ENCODE measurements at regions not wholly inside any gene's neighbourhood (a gene's known extent, or its start where the extent isn't known, plus 50 kb on each side); places are given as distances from the start of the nearest gene placed in this dataset.

GRCh38 chr11:32527261-32528175 is 56.1 kb upstream of the EIF3M start:
- no peak overlapping the region for H3K9ac ChIP-seq (ENCODE audit: low read length)
- intact Hi-C loops (cut with micrococcal nuclease): no loop called here
- no peaks in the 10 kb centered on the region for H3K9me3 Mint-ChIP-seq (ENCODE audit: insufficient read depth)
- WGBS (ENCODE audit: insufficient coverage): 89% methylated on average over 7 of the region's 10 CpGs
- no peak overlapping the region for H3K4me3 Mint-ChIP-seq
- no peaks in the 10 kb centered on the region for H3K27me3 ChIP-seq (replicated peaks in 1 of 4; ENCODE audit: control extremely low read depth in 1 of 4, control insufficient read depth in 3 of 4, insufficient read depth in 4 of 4, low read length in 3 of 4)
- no peaks in the 10 kb centered on the region for H3K79me2 ChIP-seq (ENCODE audit: control insufficient read depth, insufficient read depth, low read length)
- H3K27me3 Mint-ChIP-seq: peaks cover 5% of the 10 kb centered on the region
- H4K20me1 ChIP-seq (ENCODE audit: control insufficient read depth, insufficient read depth, low read length, poor library complexity, severe bottlenecking): no peaks in the 10 kb centered on the region
- H3K27ac ChIP-seq (ENCODE audit: low read length in 2 of 2): no peak overlapping the region
- H3K4me1 Mint-ChIP-seq: peaks cover 2% of the 10 kb centered on the region
- no peak for DNase-seq
- no peak overlapping the region for H2AFZ ChIP-seq (ENCODE audit: insufficient read depth, low read depth, low read length, poor library complexity, severe bottlenecking)
- no peak overlapping the region for H3K4me3 ChIP-seq (ENCODE audit: control extremely low read depth in 1 of 5, extremely low read depth in 1 of 5, insufficient read depth in 1 of 5, low read depth in 2 of 5, low read length in 4 of 5)
- POLR2A ChIA-PET: no interaction called here
- no peaks in the 10 kb centered on the region for H3K9me3 ChIP-seq (ENCODE audit: control extremely low read depth in 1 of 3, control insufficient read depth in 2 of 3, insufficient read depth in 1 of 3, low read length in 2 of 3)
- TF ChIP-seq, protein P1, sequence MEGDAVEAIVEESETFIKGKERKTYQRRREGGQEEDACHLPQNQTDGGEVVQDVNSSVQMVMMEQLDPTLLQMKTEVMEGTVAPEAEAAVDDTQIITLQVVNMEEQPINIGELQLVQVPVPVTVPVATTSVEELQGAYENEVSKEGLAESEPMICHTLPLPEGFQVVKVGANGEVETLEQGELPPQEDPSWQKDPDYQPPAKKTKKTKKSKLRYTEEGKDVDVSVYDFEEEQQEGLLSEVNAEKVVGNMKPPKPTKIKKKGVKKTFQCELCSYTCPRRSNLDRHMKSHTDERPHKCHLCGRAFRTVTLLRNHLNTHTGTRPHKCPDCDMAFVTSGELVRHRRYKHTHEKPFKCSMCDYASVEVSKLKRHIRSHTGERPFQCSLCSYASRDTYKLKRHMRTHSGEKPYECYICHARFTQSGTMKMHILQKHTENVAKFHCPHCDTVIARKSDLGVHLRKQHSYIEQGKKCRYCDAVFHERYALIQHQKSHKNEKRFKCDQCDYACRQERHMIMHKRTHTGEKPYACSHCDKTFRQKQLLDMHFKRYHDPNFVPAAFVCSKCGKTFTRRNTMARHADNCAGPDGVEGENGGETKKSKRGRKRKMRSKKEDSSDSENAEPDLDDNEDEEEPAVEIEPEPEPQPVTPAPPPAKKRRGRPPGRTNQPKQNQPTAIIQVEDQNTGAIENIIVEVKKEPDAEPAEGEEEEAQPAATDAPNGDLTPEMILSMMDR (IDR thresholded peaks at IDR 0.05): no peak
- TF ChIP-seq EZH2 (IDR thresholded peaks at IDR 0.05; ENCODE audit: borderline replicate concordance, insufficient read depth, low read depth, low read length, poor library complexity, severe bottlenecking): no peak
- H3K27ac Mint-ChIP-seq: no peak overlapping the region
- H3K4me2 ChIP-seq (replicated peaks; ENCODE audit: low read depth, low read length, poor library complexity, severe bottlenecking): no peak overlapping the region
- H3K36me3 ChIP-seq (replicated peaks in 1 of 2; ENCODE audit: control extremely low read depth in 1 of 2, control insufficient read depth in 1 of 2, extremely low read depth in 1 of 2, insufficient read depth in 2 of 2, low read length in 1 of 2): no peaks in the 10 kb centered on the region
- CTCF ChIA-PET: no interaction called here
- peaks cover 0 to 4% of the 10 kb centered on the region in 2 donors for H3K4me1 ChIP-seq (ENCODE audit: control insufficient read depth in 2 of 2, insufficient read depth in 2 of 2, low read length in 2 of 2)
- ATAC-seq (ENCODE audit: low read depth): no peak

DNA sequence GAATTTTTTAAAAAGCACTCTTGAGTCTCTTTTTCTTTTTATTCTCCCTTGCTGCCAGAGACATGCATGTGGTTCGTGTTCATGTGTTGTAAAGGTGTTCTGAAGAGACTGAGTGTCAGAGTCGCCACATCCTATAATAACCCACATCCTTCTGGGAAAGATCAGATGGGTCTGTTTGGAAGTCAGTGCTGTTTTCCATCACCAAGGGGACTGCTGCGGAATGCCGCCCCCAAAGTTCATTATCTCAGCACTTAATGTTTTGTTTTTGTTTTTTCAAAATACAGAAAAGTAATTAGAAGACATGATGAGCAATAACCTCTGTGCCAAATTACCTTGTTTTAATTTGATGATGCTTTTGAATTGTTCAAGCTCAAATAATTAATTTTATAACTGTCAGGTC is 56.9 kb upstream of the EIF3M start:
- Histone ChIP-seq H3K36me3 (replicated peaks in 1 of 2; ENCODE audit: control extremely low read depth in 1 of 2, control insufficient read depth in 1 of 2, extremely low read depth in 1 of 2, insufficient read depth in 2 of 2, low read length in 1 of 2) (no peaks in the 10 kb centered on the region), H3K9ac (ENCODE audit: low read length) (no peak overlapping the region), H4K20me1 (ENCODE audit: control insufficient read depth, insufficient read depth, low read length, poor library complexity, severe bottlenecking) (no peaks in the 10 kb centered on the region), H3K79me2 (ENCODE audit: control insufficient read depth, insufficient read depth, low read length) (no peaks in the 10 kb centered on the region), H3K27me3 (replicated peaks in 1 of 4; ENCODE audit: control extremely low read depth in 1 of 4, control insufficient read depth in 3 of 4, insufficient read depth in 4 of 4, low read length in 3 of 4) (no peaks in the 10 kb centered on the region), H3K4me1 (ENCODE audit: control insufficient read depth in 2 of 2, insufficient read depth in 2 of 2, low read length in 2 of 2) (peaks cover 0 to 4% of the 10 kb centered on the region in 2 donors), H3K27ac (ENCODE audit: low read length in 2 of 2) (no peak overlapping the region), H3K4me2 (replicated peaks; ENCODE audit: low read depth, low read length, poor library complexity, severe bottlenecking) (no peak overlapping the region), H2AFZ (ENCODE audit: insufficient read depth, low read depth, low read length, poor library complexity, severe bottlenecking) (no peak overlapping the region), H3K4me3 (ENCODE audit: control extremely low read depth in 1 of 5, extremely low read depth in 1 of 5, insufficient read depth in 1 of 5, low read depth in 2 of 5, low read length in 4 of 5) (no peak overlapping the region), H3K9me3 (ENCODE audit: control extremely low read depth in 1 of 3, control insufficient read depth in 2 of 3, insufficient read depth in 1 of 3, low read length in 2 of 3) (no peaks in the 10 kb centered on the region)
- ChIA-PET CTCF (no interaction called here), POLR2A (no interaction called here)
- no peak for DNase-seq
- peaks cover 5% of the 10 kb centered on the region for H3K27me3 Mint-ChIP-seq
- H3K27ac Mint-ChIP-seq: no peak overlapping the region
- ATAC-seq (ENCODE audit: low read depth): no peak
- no peaks in the 10 kb centered on the region for H3K9me3 Mint-ChIP-seq (ENCODE audit: insufficient read depth)
- TF ChIP-seq EZH2 (IDR thresholded peaks at IDR 0.05; ENCODE audit: borderline replicate concordance, insufficient read depth, low read depth, low read length, poor library complexity, severe bottlenecking): no peak
- TF ChIP-seq, protein P1 (IDR thresholded peaks at IDR 0.05): no peak
- no CpG with 5 or more reads among the region's 4 CpGs for WGBS (ENCODE audit: insufficient coverage)
- peaks cover 2% of the 10 kb centered on the region for H3K4me1 Mint-ChIP-seq
- no peak overlapping the region for H3K4me3 Mint-ChIP-seq
- intact Hi-C loops (cut with micrococcal nuclease): no loop called here
